ENCODE measurements at regions not wholly inside any gene's neighbourhood (a gene's known extent, or its start where the extent isn't known, plus 50 kb on each side); places are given as distances from the start of the nearest gene placed in this dataset.
"Not testable (repeated sequence)": the region's sequence is repeated elsewhere in the genome, so short reads cannot be mapped to it uniquely, and the experiment has no call there.

GRCh38 chr18:21963336-21963735, 206.1 kb upstream of the GATA6 start:
- Histone ChIP-seq H3K36me3 (no peaks in the 10 kb centered on the region), H3K4me3 (no peak overlapping the region), H3K9ac (ENCODE audit: low read depth in 2 of 2, low read length in 2 of 2) (no peak overlapping the region), H3K27me3 (no peaks in the 10 kb centered on the region), H3K27ac (no peak overlapping the region), H3K4me1 (no peaks in the 10 kb centered on the region), H3K9me3 (no peaks in the 10 kb centered on the region)
- intact Hi-C loops (cut with DNase I) = no loop called here
- TF ChIP-seq, protein P1, sequence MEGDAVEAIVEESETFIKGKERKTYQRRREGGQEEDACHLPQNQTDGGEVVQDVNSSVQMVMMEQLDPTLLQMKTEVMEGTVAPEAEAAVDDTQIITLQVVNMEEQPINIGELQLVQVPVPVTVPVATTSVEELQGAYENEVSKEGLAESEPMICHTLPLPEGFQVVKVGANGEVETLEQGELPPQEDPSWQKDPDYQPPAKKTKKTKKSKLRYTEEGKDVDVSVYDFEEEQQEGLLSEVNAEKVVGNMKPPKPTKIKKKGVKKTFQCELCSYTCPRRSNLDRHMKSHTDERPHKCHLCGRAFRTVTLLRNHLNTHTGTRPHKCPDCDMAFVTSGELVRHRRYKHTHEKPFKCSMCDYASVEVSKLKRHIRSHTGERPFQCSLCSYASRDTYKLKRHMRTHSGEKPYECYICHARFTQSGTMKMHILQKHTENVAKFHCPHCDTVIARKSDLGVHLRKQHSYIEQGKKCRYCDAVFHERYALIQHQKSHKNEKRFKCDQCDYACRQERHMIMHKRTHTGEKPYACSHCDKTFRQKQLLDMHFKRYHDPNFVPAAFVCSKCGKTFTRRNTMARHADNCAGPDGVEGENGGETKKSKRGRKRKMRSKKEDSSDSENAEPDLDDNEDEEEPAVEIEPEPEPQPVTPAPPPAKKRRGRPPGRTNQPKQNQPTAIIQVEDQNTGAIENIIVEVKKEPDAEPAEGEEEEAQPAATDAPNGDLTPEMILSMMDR (IDR thresholded peaks at IDR 0.05) = no peak
- no peak for DNase-seq

GRCh38 chr18:21968338-21968737, 201.1 kb upstream of the GATA6 start:
- no peak for DNase-seq
- H3K36me3 ChIP-seq = no peaks in the 10 kb centered on the region
- H3K27me3 ChIP-seq = no peaks in the 10 kb centered on the region
- no peaks in the 10 kb centered on the region for H3K9me3 ChIP-seq
- no peak overlapping the region for H3K4me3 ChIP-seq
- no peak overlapping the region for H3K27ac ChIP-seq
- no peak overlapping the region for H3K9ac ChIP-seq (ENCODE audit: low read depth in 2 of 2, low read length in 2 of 2)
- TF ChIP-seq, protein P1 (IDR thresholded peaks at IDR 0.05) = no peak
- no peaks in the 10 kb centered on the region for H3K4me1 ChIP-seq
- intact Hi-C loops (cut with DNase I) = no loop called here

- Histone ChIP-seq H3K4me1 (no peaks in the 10 kb centered on the region), H3K9ac (ENCODE audit: low read depth in 2 of 2, low read length in 2 of 2) (no peak overlapping the region), H3K9me3 (no peaks in the 10 kb centered on the region), H3K4me3 (no peak overlapping the region), H3K36me3 (no peaks in the 10 kb centered on the region), H3K27me3 (no peaks in the 10 kb centered on the region), H3K27ac (no peak overlapping the region)
- DNase-seq = no peak
- TF ChIP-seq, protein P1 (IDR thresholded peaks at IDR 0.05) = no peak
- intact Hi-C loops (cut with DNase I) = no loop called here
Observed at GRCh38 chr18:21972281-21972680, 197.1 kb upstream of the GATA6 start.

- H3K27ac ChIP-seq; H3K4me1 ChIP-seq; H3K9me3 ChIP-seq; DNase-seq; intact Hi-C loops (cut with DNase I); H3K27me3 ChIP-seq; H3K36me3 ChIP-seq; H3K9ac ChIP-seq (ENCODE audit: low read depth in 2 of 2, low read length in 2 of 2); H3K4me3 ChIP-seq: not testable (repeated sequence)
Observed at GRCh38 chr18:21975954-21976353, 193.4 kb upstream of the GATA6 start.

DNA sequence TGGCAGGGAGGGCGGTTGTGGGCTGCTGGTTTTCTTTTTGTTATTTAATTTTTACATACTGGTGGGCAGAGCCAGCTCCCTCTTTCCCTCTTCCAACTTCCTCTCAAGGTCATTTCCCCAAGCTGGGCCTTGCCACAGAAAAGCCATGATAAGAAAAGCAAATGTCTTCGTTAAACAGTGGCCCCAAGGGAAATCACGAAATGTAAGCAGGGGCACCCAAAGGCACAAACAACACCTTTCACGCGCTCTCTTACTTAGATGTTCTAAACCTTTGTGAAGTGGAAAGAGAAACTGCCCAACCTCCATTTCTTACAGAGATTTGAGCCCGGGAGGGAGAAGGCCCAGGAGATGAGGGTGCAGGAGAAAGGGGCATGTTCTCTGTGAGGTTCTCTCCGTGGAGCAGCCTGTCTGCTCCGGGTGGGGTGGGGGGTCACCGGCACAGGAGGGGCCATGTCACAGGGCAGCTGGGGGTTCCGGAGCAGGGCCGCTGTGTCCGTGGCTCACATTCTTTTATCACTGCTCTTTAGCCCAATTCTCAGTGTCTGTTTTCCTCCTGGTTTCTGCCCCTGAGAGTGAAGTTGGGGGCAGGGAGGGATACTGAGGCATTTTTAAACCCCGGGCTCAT, 190.7 kb upstream of the GATA6 start:
- Histone ChIP-seq H3K27ac (no peak overlapping the region), H3K4me1 (no peaks in the 10 kb centered on the region), H3K36me3 (no peaks in the 10 kb centered on the region), H3K4me3 (no peak overlapping the region), H3K9me3 (no peaks in the 10 kb centered on the region), H3K27me3 (no peaks in the 10 kb centered on the region), H3K9ac (ENCODE audit: low read depth in 2 of 2, low read length in 2 of 2) (no peak overlapping the region)
- intact Hi-C loops (cut with DNase I) = no loop called here
- TF ChIP-seq, protein P1 (IDR thresholded peaks at IDR 0.05) = no peak
- DNase-seq = no peak

- Histone ChIP-seq H3K27ac (no peak overlapping the region), H3K9ac (ENCODE audit: low read depth in 2 of 2, low read length in 2 of 2) (no peak overlapping the region)
Observed at GRCh38 chr18:21979171-21979560, 190.2 kb upstream of the GATA6 start.

More at GRCh38 chr18:21979171-21979560, 190.2 kb upstream of the GATA6 start:
- Histone ChIP-seq H3K27me3 (no peaks in the 10 kb centered on the region), H3K4me3 (no peak overlapping the region), H3K9me3 (no peaks in the 10 kb centered on the region), H3K4me1 (no peaks in the 10 kb centered on the region), H3K36me3 (no peaks in the 10 kb centered on the region)
- TF ChIP-seq, protein P1 (IDR thresholded peaks at IDR 0.05) = no peak
- no peak for DNase-seq
- intact Hi-C loops (cut with DNase I) = no loop called here

All from colonic mucosa (tissue), 4 donors.